Prostate gland (tissue), 2 donors: ENCODE measurements at regions not wholly inside any gene's neighbourhood (a gene's known extent, or its start where the extent isn't known, plus 50 kb on each side); places are given as distances from the start of the nearest gene placed in this dataset.

Experiments
- DNase-seq: peaks from one replicate; pipeline ENCODE4 v3.0.0-alpha.2; 2019; ENCODE audit warnings: low spot score
- H3K27ac ChIP-seq, 2 donors: fragments of 200-600 bp; sonication (generic); 2 replicates each; pipeline ENCODE4 v1.5.1; 2017 to 2019
- H3K27me3 ChIP-seq: fragments of 200-600 bp; sonication (generic); replicated peaks from 2 replicates; pipeline ENCODE4 v1.5.1; 2019; ENCODE audit not compliant: insufficient read depth
- H3K36me3 ChIP-seq, 2 donors: fragments of 200-600 bp; sonication (generic); 1 replicate in 1 of 2; 2 replicates in 1 of 2; pipeline versions ENCODE4 v1.5.1 to v1.8.1; 2017 to 2019
- H3K4me1 ChIP-seq: fragments of 200-600 bp; sonication (generic); replicated peaks from 2 replicates; pipeline ENCODE4 v1.5.1; 2019
- H3K4me3 ChIP-seq, 2 donors: fragments of 200-600 bp; sonication (generic); 2 replicates each; pipeline ENCODE4 v1.5.1; 2017 to 2019
- H3K9me3 ChIP-seq: fragments of 200-600 bp; sonication (generic); 2 replicates; pipeline ENCODE4 v1.5.1; 2017
- POLR2A ChIP-seq: fragments of 450-650 bp; IDR thresholded peaks from one replicate; pipeline ENCODE4 v1.6.1; 2016; ENCODE audit warnings: antibody characterized with exemption, mild to moderate bottlenecking
- POLR2AphosphoS5 ChIP-seq: sonication (generic); formaldehyde crosslinking; IDR thresholded peaks from one replicate; pipeline ENCODE4 v1.6.1; 2017; ENCODE audit warnings: antibody characterized with exemption
- WGBS: methylation state at CpG from one replicate; pipeline ENCODE4 v1.1.5; 2018; 5-methylcytosine and 5-hydroxymethylcytosine counted together
- intact Hi-C: fragments of 100-400 bp; cut with DNase I; formaldehyde crosslinking; loops from one replicate; pipeline ENCODE4 v1.14.2; 2022
- TF ChIP-seq, protein P1 (sequence below), 4 experiments: fragments of 200-600 bp in 2 of 4; fragments of 450-650 bp in 2 of 4; sonication (generic) in 2 of 4; IDR thresholded peaks; 1 replicate in 3 of 4; 2 replicates in 1 of 4; pipeline ENCODE4 v1.5.1; 2016 to 2019; ENCODE audit warnings: antibody characterized with exemption in 4 of 4, mild to moderate bottlenecking in 2 of 4, moderate library complexity in 2 of 4

GRCh38 chr2:64350996-64351395 is 103.0 kb upstream of the LGALSL start:
- H3K9me3 ChIP-seq, result no peaks in the 10 kb centered on the region
- no peak for DNase-seq
- no peaks in the 10 kb centered on the region for H3K36me3 ChIP-seq
- intact Hi-C loops, result no loop called here
- no peaks in the 10 kb centered on the region for H3K4me1 ChIP-seq
- no peaks in the 10 kb centered on the region for H3K27me3 ChIP-seq
- H3K4me3 ChIP-seq, result no peak overlapping the region
- 65% methylated on average over 2 of the region's 2 CpGs for WGBS
- TF ChIP-seq POLR2AphosphoS5 (no peak), POLR2A (no peak)
- TF ChIP-seq, protein P1, sequence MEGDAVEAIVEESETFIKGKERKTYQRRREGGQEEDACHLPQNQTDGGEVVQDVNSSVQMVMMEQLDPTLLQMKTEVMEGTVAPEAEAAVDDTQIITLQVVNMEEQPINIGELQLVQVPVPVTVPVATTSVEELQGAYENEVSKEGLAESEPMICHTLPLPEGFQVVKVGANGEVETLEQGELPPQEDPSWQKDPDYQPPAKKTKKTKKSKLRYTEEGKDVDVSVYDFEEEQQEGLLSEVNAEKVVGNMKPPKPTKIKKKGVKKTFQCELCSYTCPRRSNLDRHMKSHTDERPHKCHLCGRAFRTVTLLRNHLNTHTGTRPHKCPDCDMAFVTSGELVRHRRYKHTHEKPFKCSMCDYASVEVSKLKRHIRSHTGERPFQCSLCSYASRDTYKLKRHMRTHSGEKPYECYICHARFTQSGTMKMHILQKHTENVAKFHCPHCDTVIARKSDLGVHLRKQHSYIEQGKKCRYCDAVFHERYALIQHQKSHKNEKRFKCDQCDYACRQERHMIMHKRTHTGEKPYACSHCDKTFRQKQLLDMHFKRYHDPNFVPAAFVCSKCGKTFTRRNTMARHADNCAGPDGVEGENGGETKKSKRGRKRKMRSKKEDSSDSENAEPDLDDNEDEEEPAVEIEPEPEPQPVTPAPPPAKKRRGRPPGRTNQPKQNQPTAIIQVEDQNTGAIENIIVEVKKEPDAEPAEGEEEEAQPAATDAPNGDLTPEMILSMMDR (IDR thresholded peaks at IDR 0.05), result no peak
- H3K27ac ChIP-seq, result no peak overlapping the region

GRCh38 chr2:64352292-64352691 is 101.7 kb upstream of the LGALSL start:
- H3K4me1 ChIP-seq, result no peaks in the 10 kb centered on the region
- DNase-seq, result no peak
- no peaks in the 10 kb centered on the region for H3K9me3 ChIP-seq
- TF ChIP-seq POLR2A (no peak), POLR2AphosphoS5 (no peak)
- H3K27me3 ChIP-seq, result no peaks in the 10 kb centered on the region
- H3K4me3 ChIP-seq, result no peak overlapping the region
- intact Hi-C loops, result no loop called here
- H3K36me3 ChIP-seq, result no peaks in the 10 kb centered on the region
- 96% methylated on average over 1 of the region's 1 CpG for WGBS
- no peak overlapping the region for H3K27ac ChIP-seq

- Histone ChIP-seq H3K27ac (no peak overlapping the region), H3K36me3 (no peaks in the 10 kb centered on the region), H3K9me3 (no peaks in the 10 kb centered on the region), H3K4me1 (no peaks in the 10 kb centered on the region), H3K27me3 (no peaks in the 10 kb centered on the region), H3K4me3 (no peak overlapping the region)
- intact Hi-C loops, result no loop called here
- DNase-seq, result no peak
- WGBS, result 86% methylated on average over 11 of the region's 11 CpGs
- TF ChIP-seq, protein P1 (IDR thresholded peaks at IDR 0.05), result no peak
- TF ChIP-seq POLR2AphosphoS5 (no peak), POLR2A (no peak)
These were observed 98.9 kb upstream of the LGALSL start for GRCh38 chr2:64354857-64355680.

- no peak for DNase-seq
- no peaks in the 10 kb centered on the region for H3K27me3 ChIP-seq
- no peaks in the 10 kb centered on the region for H3K9me3 ChIP-seq
- no peak overlapping the region for H3K4me3 ChIP-seq
- 92% methylated on average over 2 of the region's 2 CpGs for WGBS
- H3K27ac ChIP-seq, result no peak overlapping the region
- H3K4me1 ChIP-seq, result no peaks in the 10 kb centered on the region
- intact Hi-C loops, result no loop called here
- H3K36me3 ChIP-seq, result no peaks in the 10 kb centered on the region
- no peak for TF ChIP-seq POLR2A
- no peak for TF ChIP-seq POLR2AphosphoS5
- TF ChIP-seq, protein P1 (IDR thresholded peaks at IDR 0.05), result no peak
These were observed 97.1 kb upstream of the LGALSL start for GRCh38 chr2:64356906-64357305.

DNA sequence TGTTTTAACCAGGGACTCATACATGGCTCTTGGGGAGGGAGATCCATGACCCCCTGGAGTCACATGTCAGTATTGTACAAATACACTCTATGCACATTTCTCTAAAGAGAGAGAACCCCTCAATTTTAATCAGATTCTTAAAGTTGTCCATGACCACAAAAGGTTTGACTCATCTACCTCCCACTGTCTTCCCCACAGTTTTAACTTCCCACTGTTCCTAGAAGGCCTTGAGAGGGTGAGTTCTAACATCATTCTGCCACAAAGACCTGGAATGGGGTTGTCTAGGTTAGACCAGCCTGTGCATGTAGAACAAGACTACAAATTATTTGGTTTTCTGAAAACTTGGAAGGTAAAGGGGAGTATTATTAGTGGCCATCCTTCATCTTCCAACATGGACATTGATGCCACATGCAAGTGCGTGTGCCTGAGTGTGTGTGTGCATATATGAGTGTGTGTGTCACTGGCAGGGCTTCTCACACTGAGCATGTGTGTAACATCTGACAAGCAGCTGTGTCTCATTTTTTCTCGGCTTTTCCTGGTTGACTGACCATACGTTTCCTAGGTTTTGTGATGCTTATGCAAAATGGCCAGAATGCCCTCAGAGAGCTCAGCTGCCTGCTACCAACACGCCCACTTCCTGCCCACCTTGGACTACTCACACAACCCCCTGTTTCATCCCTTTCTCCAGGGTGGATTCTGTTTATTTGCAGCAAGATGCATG is 94.6 kb upstream of the LGALSL start:
- TF ChIP-seq POLR2A (no peak), POLR2AphosphoS5 (no peak)
- TF ChIP-seq, protein P1 (IDR thresholded peaks at IDR 0.05), result no peak
- Histone ChIP-seq H3K9me3 (no peaks in the 10 kb centered on the region), H3K36me3 (no peaks in the 10 kb centered on the region), H3K4me1 (no peaks in the 10 kb centered on the region), H3K27ac (no peak overlapping the region), H3K4me3 (no peak overlapping the region), H3K27me3 (no peaks in the 10 kb centered on the region)
- WGBS, result 78% methylated on average over 4 of the region's 4 CpGs
- no peak for DNase-seq
- intact Hi-C loops, result no loop called here
